IPS DF 6.9 (cell line): ENCODE measurements at regions not wholly inside any gene's neighbourhood (a gene's known extent, or its start where the extent isn't known, plus 50 kb on each side); places are given as distances from the start of the nearest gene placed in this dataset.
"Not testable (repeated sequence)": the region's sequence is repeated elsewhere in the genome, so short reads cannot be mapped to it uniquely, and the experiment has no call there.

Experiments
- DNase-seq: peaks from one replicate; pipeline ENCODE4 v3.0.0-alpha.2; 2013; ENCODE audit warnings: low read depth, low spot score
- H3K27ac ChIP-seq: one replicate; pipeline ENCODE4 v1.5.1; 2013; ENCODE audit warnings: low read length, control low read depth
- H3K27me3 ChIP-seq: 2 replicates; pipeline ENCODE4 v1.6.1; 2013; ENCODE audit warnings: mild to moderate bottlenecking, low read length; ENCODE audit not compliant: control insufficient read depth, insufficient read depth
- H3K36me3 ChIP-seq: 2 replicates; pipeline ENCODE4 v1.6.1; 2013; ENCODE audit warnings: low read length; ENCODE audit not compliant: control insufficient read depth, insufficient read depth
- H3K4me1 ChIP-seq: 2 replicates; pipeline ENCODE4 v1.6.1; 2013; ENCODE audit warnings: low read length; ENCODE audit not compliant: control insufficient read depth, insufficient read depth
- H3K4me3 ChIP-seq: 2 replicates; pipeline ENCODE4 v1.5.1; 2013; ENCODE audit warnings: mild to moderate bottlenecking, low read length
- H3K9me3 ChIP-seq: 2 replicates; pipeline ENCODE4 v1.6.1; 2013; ENCODE audit warnings: low read length, inconsistent platforms; ENCODE audit not compliant: control insufficient read depth, insufficient read depth
- WGBS: extraction: QIAGEN DNeasy Blood & Tissue Kit; methylation state at CpG from one replicate; pipeline ENCODE4 v1.1.7; 2013; ENCODE audit warnings: mixed read lengths, missing lambda C conversion rate; ENCODE audit not compliant: insufficient read length, insufficient coverage; 5-methylcytosine and 5-hydroxymethylcytosine counted together

GRCh38 chr6:81894788-81895271 is 142.3 kb upstream of the TENT5A start:
- no peak overlapping the region for H3K4me3 ChIP-seq

DNA sequence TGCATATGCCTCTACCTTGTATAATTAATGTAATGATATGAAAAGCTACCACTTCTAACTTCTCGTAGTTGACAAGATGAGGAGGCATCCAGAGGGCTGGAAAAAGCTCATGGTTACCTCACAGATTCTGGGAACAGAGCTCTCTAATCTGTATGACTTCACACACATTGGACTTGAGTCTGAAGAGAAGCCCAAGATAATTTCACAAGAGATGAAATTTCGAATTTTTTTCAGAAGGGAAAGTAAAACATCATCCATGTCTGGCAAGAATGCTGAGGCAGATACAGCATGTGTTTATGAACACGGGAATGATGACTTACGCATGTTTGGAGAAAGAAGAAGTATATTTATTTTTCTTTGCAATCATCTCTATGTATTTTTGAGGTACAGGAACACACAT is 141.8 kb upstream of the TENT5A start:
- H3K36me3 ChIP-seq, result no peaks in the 10 kb centered on the region
- WGBS, result no CpG with 5 or more reads among the region's 4 CpGs
- DNase-seq, result no peak
- H3K27ac ChIP-seq, result no peak overlapping the region
- no peaks in the 10 kb centered on the region for H3K4me1 ChIP-seq
- H3K9me3 ChIP-seq, result no peaks in the 10 kb centered on the region
- H3K27me3 ChIP-seq, result no peaks in the 10 kb centered on the region
- no peak overlapping the region for H3K4me3 ChIP-seq

More at GRCh38 chr6:81894788-81895271, 142.3 kb upstream of the TENT5A start:
- no peaks in the 10 kb centered on the region for H3K9me3 ChIP-seq
- no CpG with 5 or more reads among the region's 6 CpGs for WGBS
- H3K4me1 ChIP-seq, result no peaks in the 10 kb centered on the region
- no peak for DNase-seq
- H3K27ac ChIP-seq, result no peak overlapping the region
- H3K27me3 ChIP-seq, result no peaks in the 10 kb centered on the region
- H3K36me3 ChIP-seq, result no peaks in the 10 kb centered on the region

DNA sequence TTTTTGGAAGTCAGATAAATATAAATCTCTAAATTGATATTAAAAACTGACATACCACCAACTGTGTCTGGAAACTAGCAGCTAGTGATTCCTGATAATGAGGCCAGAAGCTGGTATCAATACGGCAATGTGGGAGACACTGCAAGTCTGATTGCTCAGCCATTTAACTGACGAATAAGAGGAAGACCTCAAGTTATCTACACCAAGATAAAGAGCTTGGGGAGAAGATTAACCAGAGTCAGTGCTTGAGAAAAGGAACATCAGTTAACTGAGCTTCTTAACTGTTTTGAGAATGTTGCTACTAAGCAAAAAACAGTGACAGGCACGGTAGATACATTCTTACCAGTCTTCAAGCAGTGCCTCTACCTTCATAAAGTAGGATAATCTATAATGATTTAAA is 140.4 kb upstream of the TENT5A start:
- Histone ChIP-seq H3K4me1 (no peaks in the 10 kb centered on the region), H3K9me3 (no peaks in the 10 kb centered on the region), H3K27me3 (no peaks in the 10 kb centered on the region), H3K36me3 (no peaks in the 10 kb centered on the region), H3K4me3 (no peak overlapping the region), H3K27ac (no peak overlapping the region)
- WGBS, result no CpG with 5 or more reads among the region's 3 CpGs
- no peak for DNase-seq

- no peak overlapping the region for H3K27ac ChIP-seq
- H3K27me3 ChIP-seq, result no peaks in the 10 kb centered on the region
- no peaks in the 10 kb centered on the region for H3K36me3 ChIP-seq
- no peak overlapping the region for H3K4me3 ChIP-seq
- DNase-seq, result no peak
- H3K4me1 ChIP-seq, result no peaks in the 10 kb centered on the region
- WGBS, result no CpG with 5 or more reads among the region's 5 CpGs
- no peaks in the 10 kb centered on the region for H3K9me3 ChIP-seq
Measured at GRCh38 chr6:81891874-81892273, 139.4 kb upstream of the TENT5A start.

- DNase-seq, result no peak
- Histone ChIP-seq H3K27ac (no peak overlapping the region), H3K9me3 (no peaks in the 10 kb centered on the region), H3K4me3 (no peak overlapping the region), H3K4me1 (no peaks in the 10 kb centered on the region), H3K36me3 (no peaks in the 10 kb centered on the region), H3K27me3 (no peaks in the 10 kb centered on the region)
- WGBS, result no CpG with 5 or more reads among the region's 2 CpGs
Measured at GRCh38 chr6:81890846-81891245, 138.4 kb upstream of the TENT5A start.

GRCh38 chr6:81889377-81890053 is 137.0 kb upstream of the TENT5A start:
- no peaks in the 10 kb centered on the region for H3K4me1 ChIP-seq
- no CpG with 5 or more reads among the region's 6 CpGs for WGBS
- no peaks in the 10 kb centered on the region for H3K36me3 ChIP-seq
- DNase-seq, result no peak
- no peak overlapping the region for H3K27ac ChIP-seq
- H3K27me3 ChIP-seq, result no peaks in the 10 kb centered on the region
- H3K9me3 ChIP-seq, result no peaks in the 10 kb centered on the region
- no peak overlapping the region for H3K4me3 ChIP-seq

GRCh38 chr6:81886909-81887308 is 134.4 kb upstream of the TENT5A start:
- H3K27ac ChIP-seq, H3K4me3 ChIP-seq, H3K27me3 ChIP-seq, H3K4me1 ChIP-seq, DNase-seq, H3K36me3 ChIP-seq, H3K9me3 ChIP-seq: not testable (repeated sequence)
- WGBS, result no CpG with 5 or more reads among the region's 1 CpG

- no peaks in the 10 kb centered on the region for H3K36me3 ChIP-seq
- H3K27ac ChIP-seq, result no peak overlapping the region
- H3K4me3 ChIP-seq, result no peak overlapping the region
- no peaks in the 10 kb centered on the region for H3K27me3 ChIP-seq
- DNase-seq, result no peak
- no CpG with 5 or more reads among the region's 2 CpGs for WGBS
- no peaks in the 10 kb centered on the region for H3K9me3 ChIP-seq
- H3K4me1 ChIP-seq, result no peaks in the 10 kb centered on the region
Measured at GRCh38 chr6:81886157-81886556, 133.7 kb upstream of the TENT5A start.

- H3K4me1 ChIP-seq, result no peaks in the 10 kb centered on the region
- no peak for DNase-seq
- no peaks in the 10 kb centered on the region for H3K27me3 ChIP-seq
- no peak overlapping the region for H3K27ac ChIP-seq
- H3K36me3 ChIP-seq, result no peaks in the 10 kb centered on the region
- H3K4me3 ChIP-seq, result no peak overlapping the region
- H3K9me3 ChIP-seq, result no peaks in the 10 kb centered on the region
- WGBS, result no CpG with 5 or more reads among the region's 4 CpGs
Measured at GRCh38 chr6:81881660-81882059, 129.2 kb upstream of the TENT5A start.

GRCh38 chr6:81878479-81878878 is 126.0 kb upstream of the TENT5A start:
- Histone ChIP-seq H3K9me3 (no peaks in the 10 kb centered on the region), H3K27ac (no peak overlapping the region), H3K36me3 (no peaks in the 10 kb centered on the region), H3K27me3 (no peaks in the 10 kb centered on the region), H3K4me3 (no peak overlapping the region), H3K4me1 (no peaks in the 10 kb centered on the region)
- no peak for DNase-seq

GRCh38 chr6:81876971-81877370 is 124.5 kb upstream of the TENT5A start:
- H3K4me3 ChIP-seq, result no peak overlapping the region
- no CpG with 5 or more reads among the region's 1 CpG for WGBS
- no peaks in the 10 kb centered on the region for H3K27me3 ChIP-seq
- no peaks in the 10 kb centered on the region for H3K9me3 ChIP-seq
- H3K27ac ChIP-seq, result no peak overlapping the region
- DNase-seq, result no peak
- H3K4me1 ChIP-seq, result no peaks in the 10 kb centered on the region
- H3K36me3 ChIP-seq, result no peaks in the 10 kb centered on the region
